Activated CD4-positive, alpha-beta T cell treated with anti-CD3 and anti-CD28 coated beads for 36 hours (primary cell): ENCODE measurements at regions not wholly inside any gene's neighbourhood (a gene's known extent, or its start where the extent isn't known, plus 50 kb on each side); places are given as distances from the start of the nearest gene placed in this dataset.
"Not testable (repeated sequence)": the region's sequence is repeated elsewhere in the genome, so short reads cannot be mapped to it uniquely, and the experiment has no call there.

Source experiments
- ATAC-seq: fragments of 200-7000 bp; cut with Tn5 transposase; one replicate; pipeline ENCODE4 v1.10.0; 2021; ENCODE audit warnings: mild to moderate bottlenecking, moderate library complexity
- CTCF ChIA-PET: fragments of 350-600 bp; sonication (Branson Sonifier 250); formaldehyde crosslinking; loops from one replicate; lab custom pipeline; 2021; ENCODE audit warnings: antibody characterized with exemption; lab: Charles Lee
- POLR2A ChIA-PET: fragments of 350-600 bp; sonication (Branson Sonifier 250); formaldehyde crosslinking; loops from one replicate; lab custom pipeline; 2021; ENCODE audit warnings: antibody characterized with exemption, inconsistent platforms; lab: Charles Lee
- DNase-seq: peaks from one replicate; pipeline ENCODE4 v3.0.0-alpha.2; 2020
- H3K27ac Mint-ChIP-seq: one replicate; pipeline ENCODE4 v1.8.0; 2021; ENCODE audit warnings: mixed read lengths
- H3K27me3 Mint-ChIP-seq: one replicate; pipeline ENCODE4 v1.8.0; 2021; ENCODE audit warnings: mixed read lengths
- H3K36me3 Mint-ChIP-seq: one replicate; pipeline ENCODE4 v1.8.0; 2021; ENCODE audit warnings: low read depth, mixed read lengths
- H3K4me1 Mint-ChIP-seq: one replicate; pipeline ENCODE4 v1.8.0; 2021; ENCODE audit warnings: mixed read lengths
- H3K4me3 Mint-ChIP-seq: one replicate; pipeline ENCODE4 v1.8.0; 2021; ENCODE audit warnings: mild to moderate bottlenecking, moderate library complexity, mixed read lengths
- H3K9me3 Mint-ChIP-seq: one replicate; pipeline ENCODE4 v1.8.0; 2021; ENCODE audit warnings: low read depth, mixed read lengths
- intact Hi-C, 2 experiments: fragments of 100-400 bp; cut with DNase I in 1 of 2; cut with micrococcal nuclease in 1 of 2; formaldehyde crosslinking; loops; one replicate each; pipeline versions ENCODE4 v1.14.2 to v1.15.1; 2022 to 2024; cut with DNase I, micrococcal nuclease

GRCh38 chr13:65302691-65303090 is 1927.4 kb downstream of the PCDH9 start:
- Mint-ChIP-seq H3K4me3 (no peak overlapping the region), H3K9me3 (peaks cover 2% of the 10 kb centered on the region), H3K27me3 (no peaks in the 10 kb centered on the region), H3K27ac (no peak overlapping the region), H3K36me3 (no peaks in the 10 kb centered on the region), H3K4me1 (no peaks in the 10 kb centered on the region)
- CTCF ChIA-PET = interaction anchor here (0.6 kb wide), 1 partner anchor 213 kb away, joined by 3 read pairs; no protein-coding TSS in a partner anchor
- POLR2A ChIA-PET = no interaction called here
- DNase-seq (no peak), ATAC-seq (no peak)
- intact Hi-C loops = no loop called here

GRCh38 chr13:65301506-65301905 is 1928.6 kb downstream of the PCDH9 start:
- POLR2A ChIA-PET = no interaction called here
- H3K36me3 Mint-ChIP-seq = no peaks in the 10 kb centered on the region
- H3K27ac Mint-ChIP-seq = no peak overlapping the region
- intact Hi-C loops = no loop called here
- no peak for DNase-seq
- no peaks in the 10 kb centered on the region for H3K4me1 Mint-ChIP-seq
- peaks cover 3% of the 10 kb centered on the region for H3K9me3 Mint-ChIP-seq
- no peaks in the 10 kb centered on the region for H3K27me3 Mint-ChIP-seq
- H3K4me3 Mint-ChIP-seq = no peak overlapping the region
- no peak for ATAC-seq
- CTCF ChIA-PET = interaction anchor here (0.7 kb wide), 1 partner anchor 1454 kb away, joined by 3 read pairs; no protein-coding TSS in a partner anchor

DNA sequence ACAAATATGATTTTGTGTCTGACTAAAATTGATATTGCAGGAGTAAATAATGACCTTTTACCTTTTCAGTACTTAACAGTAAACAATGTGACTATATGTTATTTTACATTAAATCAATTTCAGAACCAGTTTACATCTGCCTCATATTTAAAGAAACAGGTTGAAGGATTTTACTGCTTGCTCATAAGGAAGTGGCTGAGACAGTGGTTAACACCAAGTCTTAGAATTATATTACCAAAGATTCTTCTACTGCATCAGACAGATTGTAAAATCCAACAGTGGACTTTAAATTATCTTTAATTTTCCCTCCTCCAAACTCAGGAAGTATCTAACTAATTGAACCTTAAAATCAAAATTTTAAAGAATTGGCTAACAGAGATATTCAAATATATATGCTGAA is 1929.9 kb downstream of the PCDH9 start:
- no peaks in the 10 kb centered on the region for H3K36me3 Mint-ChIP-seq
- CTCF ChIA-PET = no interaction called here
- ATAC-seq (no peak), DNase-seq (no peak)
- H3K27ac Mint-ChIP-seq = no peak overlapping the region
- H3K9me3 Mint-ChIP-seq = peaks cover 3% of the 10 kb centered on the region
- H3K27me3 Mint-ChIP-seq = no peaks in the 10 kb centered on the region
- no peaks in the 10 kb centered on the region for H3K4me1 Mint-ChIP-seq
- intact Hi-C loops = no loop called here
- no peak overlapping the region for H3K4me3 Mint-ChIP-seq
- POLR2A ChIA-PET = no interaction called here

- Mint-ChIP-seq H3K4me3 (no peak overlapping the region), H3K4me1 (no peaks in the 10 kb centered on the region), H3K27me3 (no peaks in the 10 kb centered on the region), H3K27ac (no peak overlapping the region), H3K36me3 (no peaks in the 10 kb centered on the region), H3K9me3 (peaks cover 13% of the 10 kb centered on the region)
- ChIA-PET CTCF (no interaction called here), POLR2A (no interaction called here)
- intact Hi-C loops = no loop called here
- DNase-seq (no peak), ATAC-seq (no peak)
Observed at GRCh38 chr13:65293530-65294198, 1936.5 kb downstream of the PCDH9 start.

GRCh38 chr13:65292488-65292901 is 1937.6 kb downstream of the PCDH9 start:
- ATAC-seq (no peak), DNase-seq (no peak)
- intact Hi-C loops = no loop called here
- Mint-ChIP-seq H3K4me3 (no peak overlapping the region), H3K27me3 (no peaks in the 10 kb centered on the region), H3K36me3 (no peaks in the 10 kb centered on the region), H3K27ac (no peak overlapping the region), H3K4me1 (no peaks in the 10 kb centered on the region), H3K9me3 (peaks cover 13% of the 10 kb centered on the region)
- ChIA-PET CTCF (no interaction called here), POLR2A (no interaction called here)

DNA sequence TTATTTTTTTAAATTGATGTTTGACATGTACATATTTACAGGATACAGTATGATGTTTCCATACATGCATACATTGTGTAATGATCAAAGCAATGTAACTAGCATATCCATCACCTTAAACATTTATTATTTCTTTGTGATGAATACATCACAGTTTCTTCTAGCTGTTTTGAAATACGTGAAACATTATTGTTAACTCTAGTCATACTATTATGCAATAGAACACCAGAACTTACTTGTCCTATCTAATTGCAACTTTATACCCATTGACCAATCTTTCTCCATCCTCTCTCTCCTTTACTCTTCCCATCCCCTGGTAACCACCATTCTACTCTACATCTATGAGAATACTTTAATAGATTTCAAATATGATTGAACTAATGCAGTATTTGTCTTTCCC is 1942.7 kb downstream of the PCDH9 start:
- CTCF ChIA-PET = no interaction called here
- no peak overlapping the region for H3K27ac Mint-ChIP-seq
- H3K36me3 Mint-ChIP-seq = no peaks in the 10 kb centered on the region
- H3K9me3 Mint-ChIP-seq = peaks cover 20% of the 10 kb centered on the region
- H3K4me1 Mint-ChIP-seq = no peaks in the 10 kb centered on the region
- intact Hi-C loops = no loop called here
- H3K27me3 Mint-ChIP-seq = no peaks in the 10 kb centered on the region
- no peak overlapping the region for H3K4me3 Mint-ChIP-seq
- ATAC-seq = no peak
- POLR2A ChIA-PET = no interaction called here
- no peak for DNase-seq

GRCh38 chr13:65275838-65276630 is 1954.1 kb downstream of the PCDH9 start:
- no peak for DNase-seq
- Mint-ChIP-seq H3K9me3 (peaks cover 19% of the 10 kb centered on the region), H3K4me1 (no peaks in the 10 kb centered on the region), H3K36me3 (no peaks in the 10 kb centered on the region), H3K4me3 (no peak overlapping the region), H3K27me3 (no peaks in the 10 kb centered on the region), H3K27ac (no peak overlapping the region)
- ChIA-PET CTCF (interaction anchor here (0.7 kb wide), 1 partner anchor 57 kb away, joined by 3 read pairs; no protein-coding TSS in a partner anchor), POLR2A (no interaction called here)
- intact Hi-C loops = no loop called here
- ATAC-seq = no peak

DNA sequence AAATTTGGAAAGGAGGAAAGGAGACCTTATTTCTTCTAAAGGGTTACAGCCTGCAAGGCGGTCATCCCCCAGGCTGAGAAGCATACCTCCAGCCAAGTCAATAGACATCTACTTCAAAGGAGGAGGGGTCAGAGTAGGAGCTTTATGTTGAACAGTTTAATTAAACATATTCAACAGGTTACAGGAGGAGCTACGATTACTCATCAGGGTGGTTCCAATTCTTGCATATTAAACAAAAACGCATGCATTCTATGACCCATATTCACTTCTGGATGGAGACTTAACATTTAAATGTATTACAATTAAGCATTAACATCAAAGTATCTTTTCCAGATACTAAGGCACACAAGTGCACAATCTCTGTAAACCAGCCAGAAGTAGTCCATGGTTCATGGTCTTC is 1955.0 kb downstream of the PCDH9 start:
- H3K4me1 Mint-ChIP-seq = no peaks in the 10 kb centered on the region
- DNase-seq = no peak
- H3K27me3 Mint-ChIP-seq = no peaks in the 10 kb centered on the region
- CTCF ChIA-PET = no interaction called here
- H3K4me3 Mint-ChIP-seq = no peak overlapping the region
- H3K27ac Mint-ChIP-seq = no peak overlapping the region
- POLR2A ChIA-PET = no interaction called here
- peaks cover 23% of the 10 kb centered on the region for H3K9me3 Mint-ChIP-seq
- ATAC-seq = no peak
- intact Hi-C loops = no loop called here
- H3K36me3 Mint-ChIP-seq = no peaks in the 10 kb centered on the region

GRCh38 chr13:65273811-65274420 is 1956.2 kb downstream of the PCDH9 start:
- H3K36me3 Mint-ChIP-seq, intact Hi-C loops, H3K27me3 Mint-ChIP-seq, H3K4me1 Mint-ChIP-seq, H3K27ac Mint-ChIP-seq, POLR2A ChIA-PET, CTCF ChIA-PET, H3K4me3 Mint-ChIP-seq, ATAC-seq, DNase-seq: not testable (repeated sequence)
- H3K9me3 Mint-ChIP-seq = peaks cover 23% of the 10 kb centered on the region

GRCh38 chr13:65268009-65268408 is 1962.1 kb downstream of the PCDH9 start:
- H3K36me3 Mint-ChIP-seq = no peaks in the 10 kb centered on the region
- ATAC-seq = no peak
- CTCF ChIA-PET = interaction anchor here (0.8 kb wide), 1 partner anchor 1049 kb away, joined by 3 read pairs; no protein-coding TSS in a partner anchor

DNA sequence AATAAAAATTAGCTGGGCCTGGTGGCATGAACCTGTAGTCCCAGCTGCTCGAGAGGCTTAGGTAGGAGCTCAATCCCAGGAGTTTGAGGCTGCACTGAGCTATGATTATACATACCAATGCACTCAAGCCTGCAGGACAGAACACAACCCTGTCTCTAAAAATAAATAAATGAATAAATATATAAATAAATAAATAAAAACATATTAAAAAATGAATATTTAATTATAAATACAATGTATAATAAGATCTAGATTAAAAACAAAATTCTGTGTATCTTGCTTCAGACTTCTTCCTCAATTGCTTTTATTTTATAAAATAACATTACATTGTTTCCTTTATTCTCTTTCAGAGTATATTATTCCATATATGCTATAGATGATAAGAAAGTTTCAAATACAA is 1964.1 kb downstream of the PCDH9 start:
- Mint-ChIP-seq H3K4me3 (no peak overlapping the region), H3K9me3 (peaks cover 8% of the 10 kb centered on the region), H3K4me1 (peaks cover 5% of the 10 kb centered on the region), H3K27me3 (no peaks in the 10 kb centered on the region), H3K36me3 (no peaks in the 10 kb centered on the region), H3K27ac (no peak overlapping the region)
- intact Hi-C loops = no loop called here
- ATAC-seq (no peak), DNase-seq (no peak)
- POLR2A ChIA-PET = no interaction called here
- CTCF ChIA-PET = no interaction called here

More at GRCh38 chr13:65268009-65268408, 1962.1 kb downstream of the PCDH9 start:
- no peak for DNase-seq
- no peaks in the 10 kb centered on the region for H3K4me1 Mint-ChIP-seq
- no peak overlapping the region for H3K4me3 Mint-ChIP-seq
- H3K27me3 Mint-ChIP-seq = no peaks in the 10 kb centered on the region
- POLR2A ChIA-PET = no interaction called here
- no peak overlapping the region for H3K27ac Mint-ChIP-seq
- peaks cover 7% of the 10 kb centered on the region for H3K9me3 Mint-ChIP-seq
- intact Hi-C loops = no loop called here
